ENCODE measurements at regions not wholly inside any gene's neighbourhood (a gene's known extent, or its start where the extent isn't known, plus 50 kb on each side); places are given as distances from the start of the nearest gene placed in this dataset.

DNA sequence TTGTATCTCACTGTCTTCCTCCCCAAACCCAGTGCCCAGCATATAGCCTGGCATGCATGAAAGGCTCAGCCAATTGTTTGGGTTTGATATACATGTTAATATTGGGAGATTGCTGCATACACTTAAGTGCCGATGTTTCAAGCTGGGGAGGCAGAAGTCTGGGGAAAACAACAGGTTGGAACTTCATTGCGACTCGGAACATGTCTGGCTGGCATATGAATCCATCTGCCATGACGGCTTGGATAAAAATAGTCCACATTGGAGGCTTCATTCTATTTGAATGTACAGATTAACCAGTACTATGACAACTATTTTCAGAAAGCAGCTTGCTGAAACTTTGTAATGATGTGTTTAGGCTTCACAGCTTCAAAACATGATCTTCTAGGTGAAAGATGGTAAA, 261.0 kb downstream of the CDH26 start:
- no peak overlapping the region for H3K27ac Mint-ChIP-seq
- no peak for ATAC-seq (replicated peaks in 1 of 4)
- H3K4me3 Mint-ChIP-seq, result no peak overlapping the region
- Histone ChIP-seq H3K27me3 (replicated peaks in 1 of 2; ENCODE audit: control insufficient read depth in 2 of 2, extremely low read depth in 1 of 2, insufficient read depth in 2 of 2, low read length in 1 of 2) (peaks cover 0 to 2% of the 10 kb centered on the region in 2 experiments), H3K4me3 (ENCODE audit: control insufficient read depth in 1 of 2, extremely low read depth in 1 of 2, low read length in 1 of 2) (no peak overlapping the region), H3K36me3 (ENCODE audit: control insufficient read depth in 2 of 2, extremely low read depth in 1 of 2, insufficient read depth in 1 of 2, low read length in 1 of 2) (no peaks in the 10 kb centered on the region), H3K27ac (ENCODE audit: low read length) (no peak overlapping the region), H3K9me3 (no peaks in the 10 kb centered on the region), H3K4me1 (ENCODE audit: control insufficient read depth in 1 of 2, extremely low read depth in 1 of 2, insufficient read depth in 2 of 2, low read length in 2 of 2) (no peaks in the 10 kb centered on the region)
- POLR2A ChIA-PET, result no interaction called here
- CTCF ChIA-PET, result no interaction called here
- H3K27me3 Mint-ChIP-seq, result no peaks in the 10 kb centered on the region
- no peaks in the 10 kb centered on the region for H3K4me1 Mint-ChIP-seq
- no peak for DNase-seq
- WGBS (ENCODE audit: insufficient coverage), result 92% methylated on average over 2 of the region's 4 CpGs
- no peaks in the 10 kb centered on the region for H3K9me3 Mint-ChIP-seq
- no peaks in the 10 kb centered on the region for H3K36me3 Mint-ChIP-seq

GRCh38 chr20:60219984-60220562, 261.9 kb downstream of the CDH26 start:
- CTCF ChIA-PET, result no interaction called here

GRCh38 chr20:60220706-60221105, 262.5 kb downstream of the CDH26 start:
- H3K27me3 ChIP-seq (replicated peaks in 1 of 2; ENCODE audit: control insufficient read depth in 2 of 2, extremely low read depth in 1 of 2, insufficient read depth in 2 of 2, low read length in 1 of 2), result peaks cover 0 to 2% of the 10 kb centered on the region in 2 experiments
- 82% methylated on average over 5 of the region's 8 CpGs for WGBS (ENCODE audit: insufficient coverage)
- CTCF ChIA-PET, result no interaction called here
- Mint-ChIP-seq H3K4me1 (no peaks in the 10 kb centered on the region), H3K27me3 (no peaks in the 10 kb centered on the region), H3K36me3 (no peaks in the 10 kb centered on the region), H3K27ac (no peak overlapping the region), H3K9me3 (no peaks in the 10 kb centered on the region), H3K4me3 (no peak overlapping the region)
- DNase-seq, result no peak
- H3K36me3 ChIP-seq (ENCODE audit: control insufficient read depth in 2 of 2, extremely low read depth in 1 of 2, insufficient read depth in 1 of 2, low read length in 1 of 2), result no peaks in the 10 kb centered on the region
- no peak overlapping the region for H3K27ac ChIP-seq (ENCODE audit: low read length)
- H3K4me1 ChIP-seq (ENCODE audit: control insufficient read depth in 1 of 2, extremely low read depth in 1 of 2, insufficient read depth in 2 of 2, low read length in 2 of 2), result no peaks in the 10 kb centered on the region
- H3K4me3 ChIP-seq (ENCODE audit: control insufficient read depth in 1 of 2, extremely low read depth in 1 of 2, low read length in 1 of 2), result no peak overlapping the region
- no peaks in the 10 kb centered on the region for H3K9me3 ChIP-seq
- ATAC-seq (replicated peaks in 1 of 4), result no peak
- POLR2A ChIA-PET, result no interaction called here

More at GRCh38 chr20:60219984-60220562, 261.9 kb downstream of the CDH26 start:
- no peaks in the 10 kb centered on the region for H3K9me3 ChIP-seq
- no peak overlapping the region for H3K4me3 Mint-ChIP-seq
- POLR2A ChIA-PET, result no interaction called here
- no peak overlapping the region for H3K4me3 ChIP-seq (ENCODE audit: control insufficient read depth in 1 of 2, extremely low read depth in 1 of 2, low read length in 1 of 2)
- H3K4me1 ChIP-seq (ENCODE audit: control insufficient read depth in 1 of 2, extremely low read depth in 1 of 2, insufficient read depth in 2 of 2, low read length in 2 of 2), result no peaks in the 10 kb centered on the region
- ATAC-seq (replicated peaks in 1 of 4) (no peak), DNase-seq (no peak)
- no peak overlapping the region for H3K27ac Mint-ChIP-seq
- peaks cover 0 to 2% of the 10 kb centered on the region in 2 experiments for H3K27me3 ChIP-seq (replicated peaks in 1 of 2; ENCODE audit: control insufficient read depth in 2 of 2, extremely low read depth in 1 of 2, insufficient read depth in 2 of 2, low read length in 1 of 2)
- no peaks in the 10 kb centered on the region for H3K36me3 ChIP-seq (ENCODE audit: control insufficient read depth in 2 of 2, extremely low read depth in 1 of 2, insufficient read depth in 1 of 2, low read length in 1 of 2)
- no peak overlapping the region for H3K27ac ChIP-seq (ENCODE audit: low read length)
- H3K36me3 Mint-ChIP-seq, result no peaks in the 10 kb centered on the region
- H3K4me1 Mint-ChIP-seq, result no peaks in the 10 kb centered on the region
- WGBS (ENCODE audit: insufficient coverage), result 17% methylated on average over 1 of the region's 9 CpGs
- H3K9me3 Mint-ChIP-seq, result no peaks in the 10 kb centered on the region
- H3K27me3 Mint-ChIP-seq, result no peaks in the 10 kb centered on the region

- H3K4me3 ChIP-seq (ENCODE audit: control insufficient read depth in 1 of 2, extremely low read depth in 1 of 2, low read length in 1 of 2), result no peak overlapping the region
- no peak overlapping the region for H3K27ac Mint-ChIP-seq
- WGBS (ENCODE audit: insufficient coverage), result 66% methylated on average over 2 of the region's 3 CpGs
- POLR2A ChIA-PET, result no interaction called here
- ATAC-seq (replicated peaks in 1 of 4) (no peak), DNase-seq (no peak)
- no peak overlapping the region for H3K27ac ChIP-seq (ENCODE audit: low read length)
- no peaks in the 10 kb centered on the region for H3K36me3 Mint-ChIP-seq
- no peaks in the 10 kb centered on the region for H3K27me3 Mint-ChIP-seq
- H3K4me1 ChIP-seq (ENCODE audit: control insufficient read depth in 1 of 2, extremely low read depth in 1 of 2, insufficient read depth in 2 of 2, low read length in 2 of 2), result no peaks in the 10 kb centered on the region
- H3K27me3 ChIP-seq (replicated peaks in 1 of 2; ENCODE audit: control insufficient read depth in 2 of 2, extremely low read depth in 1 of 2, insufficient read depth in 2 of 2, low read length in 1 of 2), result no peaks in the 10 kb centered on the region
- CTCF ChIA-PET, result interaction anchor here in 1 of 2 donors (0.6 kb wide), 2 partner anchors 269 to 273 kb away, joined by 3 to 5 read pairs; no protein-coding TSS in a partner anchor
- H3K9me3 Mint-ChIP-seq, result no peaks in the 10 kb centered on the region
- H3K4me1 Mint-ChIP-seq, result no peaks in the 10 kb centered on the region
- no peaks in the 10 kb centered on the region for H3K36me3 ChIP-seq (ENCODE audit: control insufficient read depth in 2 of 2, extremely low read depth in 1 of 2, insufficient read depth in 1 of 2, low read length in 1 of 2)
- no peak overlapping the region for H3K4me3 Mint-ChIP-seq
- no peaks in the 10 kb centered on the region for H3K9me3 ChIP-seq
These were observed 263.4 kb downstream of the CDH26 start for GRCh38 chr20:60221593-60221992.

- ChIA-PET POLR2A (no interaction called here), CTCF (interaction anchor here (0.6 kb wide), 2 partner anchors 13 to 274 kb away, joined by 3 to 5 read pairs; no protein-coding TSS in a partner anchor)
- no peaks in the 10 kb centered on the region for H3K4me1 ChIP-seq (ENCODE audit: control insufficient read depth in 1 of 2, extremely low read depth in 1 of 2, insufficient read depth in 2 of 2, low read length in 2 of 2)
- Mint-ChIP-seq H3K27ac (no peak overlapping the region), H3K4me1 (no peaks in the 10 kb centered on the region), H3K36me3 (no peaks in the 10 kb centered on the region), H3K4me3 (no peak overlapping the region), H3K9me3 (no peaks in the 10 kb centered on the region), H3K27me3 (no peaks in the 10 kb centered on the region)
- H3K9me3 ChIP-seq, result no peaks in the 10 kb centered on the region
- no peak overlapping the region for H3K4me3 ChIP-seq (ENCODE audit: control insufficient read depth in 1 of 2, extremely low read depth in 1 of 2, low read length in 1 of 2)
- H3K27me3 ChIP-seq (replicated peaks in 1 of 2; ENCODE audit: control insufficient read depth in 2 of 2, extremely low read depth in 1 of 2, insufficient read depth in 2 of 2, low read length in 1 of 2), result no peaks in the 10 kb centered on the region
- 84% methylated on average over 2 of the region's 2 CpGs for WGBS (ENCODE audit: insufficient coverage)
- no peak overlapping the region for H3K27ac ChIP-seq (ENCODE audit: low read length)
- ATAC-seq (replicated peaks in 1 of 4), result no peak
- no peaks in the 10 kb centered on the region for H3K36me3 ChIP-seq (ENCODE audit: control insufficient read depth in 2 of 2, extremely low read depth in 1 of 2, insufficient read depth in 1 of 2, low read length in 1 of 2)
- DNase-seq, result no peak
These were observed 264.3 kb downstream of the CDH26 start for GRCh38 chr20:60222497-60222896.

GRCh38 chr20:60223174-60223573, 265.0 kb downstream of the CDH26 start:
- H3K4me3 Mint-ChIP-seq, result no peak overlapping the region
- ChIA-PET CTCF (no interaction called here), POLR2A (no interaction called here)

DNA sequence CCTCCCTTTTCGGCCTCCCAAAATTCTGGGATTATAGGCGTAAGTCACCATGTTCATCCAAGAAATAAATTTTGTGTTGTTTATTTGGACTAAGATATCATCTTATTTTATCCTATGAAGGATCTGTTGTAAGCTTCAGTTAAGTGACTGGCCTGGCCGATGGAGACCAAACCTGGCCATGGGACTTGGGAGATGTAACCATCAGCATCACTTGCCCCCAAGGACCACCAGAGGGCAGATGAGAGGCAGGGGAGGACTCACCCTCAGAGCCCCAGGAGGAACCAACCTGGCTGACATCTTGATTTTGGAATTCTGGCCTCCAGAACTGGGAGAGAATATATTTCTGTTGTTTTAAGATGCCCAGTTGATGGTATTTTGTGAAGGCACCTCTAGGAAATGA, 266.7 kb downstream of the CDH26 start:
- no peaks in the 10 kb centered on the region for H3K9me3 Mint-ChIP-seq
- no peak overlapping the region for H3K27ac ChIP-seq (ENCODE audit: low read length)
- no CpG with 5 or more reads among the region's 3 CpGs for WGBS (ENCODE audit: insufficient coverage)
- CTCF ChIA-PET, result no interaction called here
- peak in 1 of 35 experiments; percentile 14 for DNase-seq
- H3K4me1 Mint-ChIP-seq, result no peaks in the 10 kb centered on the region
- no peaks in the 10 kb centered on the region for H3K9me3 ChIP-seq
- no peak overlapping the region for H3K4me3 ChIP-seq (ENCODE audit: control insufficient read depth in 1 of 2, extremely low read depth in 1 of 2, low read length in 1 of 2)
- POLR2A ChIA-PET, result no interaction called here
- H3K4me1 ChIP-seq (ENCODE audit: control insufficient read depth in 1 of 2, extremely low read depth in 1 of 2, insufficient read depth in 2 of 2, low read length in 2 of 2), result no peaks in the 10 kb centered on the region
- no peaks in the 10 kb centered on the region for H3K27me3 ChIP-seq (replicated peaks in 1 of 2; ENCODE audit: control insufficient read depth in 2 of 2, extremely low read depth in 1 of 2, insufficient read depth in 2 of 2, low read length in 1 of 2)
- no peaks in the 10 kb centered on the region for H3K36me3 Mint-ChIP-seq
- H3K4me3 Mint-ChIP-seq, result no peak overlapping the region
- no peaks in the 10 kb centered on the region for H3K36me3 ChIP-seq (ENCODE audit: control insufficient read depth in 2 of 2, extremely low read depth in 1 of 2, insufficient read depth in 1 of 2, low read length in 1 of 2)
- no peaks in the 10 kb centered on the region for H3K27me3 Mint-ChIP-seq
- no peak for ATAC-seq (replicated peaks in 1 of 4)
- no peak overlapping the region for H3K27ac Mint-ChIP-seq

More at GRCh38 chr20:60223174-60223573, 265.0 kb downstream of the CDH26 start:
- H3K9me3 Mint-ChIP-seq, result no peaks in the 10 kb centered on the region
- WGBS (ENCODE audit: insufficient coverage), result no CpG with 5 or more reads among the region's 5 CpGs
- Histone ChIP-seq H3K9me3 (no peaks in the 10 kb centered on the region), H3K27ac (ENCODE audit: low read length) (no peak overlapping the region), H3K36me3 (ENCODE audit: control insufficient read depth in 2 of 2, extremely low read depth in 1 of 2, insufficient read depth in 1 of 2, low read length in 1 of 2) (no peaks in the 10 kb centered on the region), H3K27me3 (replicated peaks in 1 of 2; ENCODE audit: control insufficient read depth in 2 of 2, extremely low read depth in 1 of 2, insufficient read depth in 2 of 2, low read length in 1 of 2) (no peaks in the 10 kb centered on the region), H3K4me3 (ENCODE audit: control insufficient read depth in 1 of 2, extremely low read depth in 1 of 2, low read length in 1 of 2) (no peak overlapping the region), H3K4me1 (ENCODE audit: control insufficient read depth in 1 of 2, extremely low read depth in 1 of 2, insufficient read depth in 2 of 2, low read length in 2 of 2) (no peaks in the 10 kb centered on the region)
- ATAC-seq (replicated peaks in 1 of 4), result no peak
- no peak overlapping the region for H3K27ac Mint-ChIP-seq
- DNase-seq, result no peak
- H3K36me3 Mint-ChIP-seq, result no peaks in the 10 kb centered on the region
- H3K4me1 Mint-ChIP-seq, result no peaks in the 10 kb centered on the region
- H3K27me3 Mint-ChIP-seq, result no peaks in the 10 kb centered on the region

Measured in T-cell (primary cell).